LHCN-M2 (cell line): ENCODE measurements at regions not wholly inside any gene's neighbourhood (a gene's known extent, or its start where the extent isn't known, plus 50 kb on each side); places are given as distances from the start of the nearest gene placed in this dataset.

Source experiments
- DNase-seq: peaks from one replicate; pipeline ENCODE4 v3.0.0-alpha.2; 2012; ENCODE audit warnings: low read depth

DNA sequence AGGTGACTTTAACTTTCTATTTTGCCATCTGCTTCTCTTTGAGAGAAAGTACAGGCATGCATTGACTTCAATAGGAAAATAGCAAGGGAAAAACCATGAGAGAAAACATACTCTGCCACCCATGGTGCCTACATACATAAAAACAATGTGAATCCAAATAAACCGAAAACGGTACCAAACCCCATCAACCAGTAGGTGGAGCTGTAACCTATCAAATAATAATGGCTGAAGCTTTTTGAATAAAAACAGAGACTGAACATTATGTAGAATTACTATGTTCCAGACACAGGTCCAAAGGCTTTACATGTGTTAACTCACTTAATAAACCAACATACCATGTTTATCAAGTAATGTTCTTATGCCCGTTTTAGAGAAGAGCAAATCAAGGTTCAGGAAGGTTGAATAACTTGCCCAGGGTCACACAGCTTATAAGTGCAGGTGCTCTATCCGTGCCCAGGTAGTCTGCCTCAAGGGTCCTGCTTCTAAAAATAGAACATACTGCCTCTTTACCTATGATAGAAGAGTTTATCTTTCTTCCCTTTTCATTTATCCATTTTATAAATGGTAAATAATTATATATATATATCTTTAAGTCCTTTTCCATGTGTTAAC lies 293.9 kb upstream of the SYT4 start:
- DNase-seq = peak; percentile 50

DNA sequence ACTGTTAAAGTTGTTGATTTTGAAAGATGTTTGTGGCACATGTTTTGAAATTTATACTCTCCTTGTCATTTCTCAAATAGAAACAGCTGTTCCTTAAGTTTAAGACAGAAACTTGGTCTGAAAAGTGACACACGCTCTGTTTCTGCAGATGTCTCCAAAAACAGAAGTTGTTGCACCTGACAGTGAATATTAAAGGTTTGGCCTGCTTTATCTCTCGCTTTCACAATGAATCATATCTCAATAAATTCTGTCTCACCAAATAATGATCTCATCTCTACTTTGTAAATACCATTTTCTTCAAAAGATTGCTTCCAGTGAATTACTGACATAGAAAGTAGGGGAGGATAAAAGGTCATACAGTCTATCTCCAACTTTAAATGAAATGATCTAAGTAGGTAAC lies 294.9 kb upstream of the SYT4 start:
- DNase-seq = no peak

DNA sequence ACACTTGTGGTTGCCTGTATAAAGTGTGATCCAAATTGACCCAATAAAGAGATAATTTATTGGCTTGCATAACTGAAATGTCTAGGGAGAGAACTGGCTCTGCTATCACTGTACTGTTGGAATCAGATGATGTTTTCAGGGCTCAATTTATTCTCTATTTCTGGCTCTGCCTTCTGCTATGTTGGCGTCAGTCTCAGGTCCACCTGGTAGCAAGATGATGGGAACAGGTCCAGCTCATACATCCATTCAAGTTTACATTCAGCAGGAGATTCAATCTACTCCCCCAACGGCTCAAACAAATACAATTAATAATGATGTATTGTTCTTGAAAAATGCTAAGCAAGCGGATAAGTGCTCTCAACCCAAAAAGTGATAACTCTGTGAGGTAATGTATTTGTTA lies 297.7 kb upstream of the SYT4 start:
- no peak for DNase-seq

DNA sequence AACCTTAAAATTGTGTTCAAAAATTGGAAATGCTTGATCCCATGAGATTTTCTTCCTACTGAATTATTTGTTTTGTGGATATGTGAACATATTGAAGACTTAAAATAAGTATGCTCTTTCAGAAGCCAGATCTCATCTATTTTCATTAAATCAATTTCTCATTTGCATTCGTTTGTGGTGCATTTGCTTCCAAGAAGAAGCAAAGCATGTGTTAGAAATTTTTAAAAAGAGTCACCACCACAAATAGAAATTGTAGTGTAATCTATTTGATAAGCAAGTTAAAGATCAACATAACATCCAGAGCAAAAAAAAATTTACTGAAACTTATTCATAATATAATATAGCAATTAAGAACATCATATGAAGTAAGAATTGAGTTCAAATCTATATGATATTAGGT lies 300.9 kb upstream of the SYT4 start:
- no peak for DNase-seq

DNA sequence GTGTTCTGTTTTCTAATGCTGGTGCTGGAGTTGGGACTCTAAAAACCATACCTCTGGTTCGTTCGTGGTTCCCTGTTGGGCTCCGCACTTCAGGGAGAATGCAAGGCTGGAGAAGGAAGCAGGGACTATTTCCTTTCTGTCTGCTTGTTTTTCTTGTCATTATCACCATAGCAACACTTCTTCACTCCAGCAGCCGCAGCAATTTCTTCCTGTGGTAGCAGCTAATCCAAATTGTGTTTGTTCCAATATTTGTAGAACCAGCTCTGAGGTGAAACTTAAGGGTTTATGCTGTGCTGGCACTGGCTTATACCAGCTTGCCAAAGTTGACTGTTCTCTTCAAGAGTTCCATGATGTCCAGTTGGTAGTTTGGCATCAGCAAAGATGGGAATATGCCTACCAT lies 301.4 kb upstream of the SYT4 start:
- DNase-seq = peak; percentile 15

DNA sequence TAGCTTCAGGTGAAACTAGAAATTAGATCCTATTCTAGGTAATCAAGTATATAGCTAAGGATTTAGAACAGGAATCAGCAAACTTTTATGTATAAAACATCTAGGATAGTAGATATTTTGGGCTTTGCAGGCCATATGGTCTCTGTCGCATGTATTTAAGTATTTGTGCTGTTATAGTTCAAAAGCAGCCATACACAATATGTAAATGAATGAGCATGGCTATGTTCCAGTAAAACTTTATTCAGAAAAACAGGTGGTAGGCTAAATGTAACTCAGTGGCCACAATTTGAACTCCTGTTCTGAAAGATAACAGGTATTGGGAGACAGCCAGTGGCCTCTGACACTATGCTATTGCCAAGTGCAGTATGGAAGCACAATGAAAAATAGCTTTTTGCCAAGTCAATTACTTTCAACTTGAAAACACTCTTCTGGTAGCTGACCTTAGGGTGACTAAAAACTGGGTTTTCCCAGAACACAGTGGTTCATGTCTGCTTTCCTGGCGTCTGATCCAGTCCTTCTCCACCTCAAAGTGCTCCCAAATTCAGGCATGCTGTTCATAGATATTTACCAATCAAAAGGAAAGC lies 304.7 kb upstream of the SYT4 start:
- no peak for DNase-seq

DNA sequence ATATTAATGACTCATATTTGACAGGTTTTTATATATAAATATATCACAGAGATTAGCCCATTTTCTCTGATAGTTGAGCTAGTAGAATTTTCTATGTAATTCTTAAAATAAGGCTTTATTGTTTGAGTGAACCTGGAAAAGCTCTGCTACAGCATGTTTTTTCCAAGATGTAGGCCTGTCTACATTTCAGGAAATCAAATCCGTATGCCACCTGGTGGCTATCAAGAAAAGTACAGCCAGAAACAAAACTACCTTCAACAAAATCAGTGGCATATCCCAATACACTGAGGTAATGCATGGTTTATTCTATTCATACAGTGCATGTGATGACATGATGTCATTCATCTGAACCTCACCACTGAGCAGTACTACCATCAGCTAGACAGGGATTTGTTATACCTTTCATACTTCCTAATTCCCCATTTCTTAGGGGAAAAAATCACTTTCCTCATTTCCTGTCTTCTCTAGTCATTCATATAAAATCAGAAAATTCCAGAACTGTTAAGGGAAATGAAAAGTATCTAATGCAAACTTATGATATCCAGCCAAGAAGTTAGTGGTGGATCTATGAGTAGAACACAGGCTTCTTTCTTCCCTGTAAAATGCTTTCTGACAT lies 310.4 kb upstream of the SYT4 start:
- peak; percentile 22 for DNase-seq

DNA sequence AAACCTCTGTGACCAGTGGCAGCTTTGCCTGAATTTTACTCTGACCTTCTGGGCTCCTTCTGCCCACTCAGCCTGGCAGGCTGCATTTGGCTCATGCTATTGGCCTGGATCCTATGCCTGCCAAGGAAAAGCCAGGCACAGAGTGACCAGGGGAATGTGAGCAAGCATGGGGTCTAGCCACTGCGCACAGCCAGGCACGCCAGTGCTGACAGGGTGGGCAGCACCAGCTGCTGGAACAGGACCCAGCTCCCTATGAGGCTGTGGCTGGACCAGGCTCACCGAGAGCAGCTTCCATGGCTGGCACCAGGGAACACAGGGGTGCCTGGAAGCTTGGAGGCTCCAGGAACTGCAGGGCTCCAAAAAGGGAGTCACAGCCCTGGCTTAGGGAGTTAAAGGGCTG lies 311.5 kb upstream of the SYT4 start:
- no peak for DNase-seq

DNA sequence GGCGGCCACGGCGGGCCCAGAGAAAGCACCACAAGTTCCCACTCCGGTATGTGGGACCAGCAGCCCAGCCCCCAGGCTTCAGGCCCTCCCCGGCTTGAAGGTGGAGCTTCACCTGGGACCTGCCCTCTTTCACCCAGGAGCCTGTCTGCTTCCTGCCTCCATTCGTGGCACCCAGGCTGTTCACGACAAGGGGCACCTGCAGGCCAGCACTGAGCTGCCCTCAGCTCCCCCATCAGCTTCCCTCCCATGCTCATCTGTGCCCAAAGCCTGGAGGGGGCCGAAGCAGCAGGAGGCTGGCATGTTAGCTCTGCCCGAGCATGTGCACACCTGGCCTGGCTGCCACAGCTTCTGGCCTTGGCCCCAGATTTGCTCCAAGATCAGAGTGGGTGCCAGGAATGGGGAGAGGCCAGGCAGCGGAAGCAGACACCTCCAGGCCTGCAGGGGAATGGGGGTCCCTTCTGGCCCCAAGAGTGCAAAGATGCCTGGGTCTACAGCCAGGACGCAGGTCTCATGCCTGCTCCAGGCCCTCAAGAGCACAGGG lies 312.4 kb upstream of the SYT4 start:
- no peak for DNase-seq

DNA sequence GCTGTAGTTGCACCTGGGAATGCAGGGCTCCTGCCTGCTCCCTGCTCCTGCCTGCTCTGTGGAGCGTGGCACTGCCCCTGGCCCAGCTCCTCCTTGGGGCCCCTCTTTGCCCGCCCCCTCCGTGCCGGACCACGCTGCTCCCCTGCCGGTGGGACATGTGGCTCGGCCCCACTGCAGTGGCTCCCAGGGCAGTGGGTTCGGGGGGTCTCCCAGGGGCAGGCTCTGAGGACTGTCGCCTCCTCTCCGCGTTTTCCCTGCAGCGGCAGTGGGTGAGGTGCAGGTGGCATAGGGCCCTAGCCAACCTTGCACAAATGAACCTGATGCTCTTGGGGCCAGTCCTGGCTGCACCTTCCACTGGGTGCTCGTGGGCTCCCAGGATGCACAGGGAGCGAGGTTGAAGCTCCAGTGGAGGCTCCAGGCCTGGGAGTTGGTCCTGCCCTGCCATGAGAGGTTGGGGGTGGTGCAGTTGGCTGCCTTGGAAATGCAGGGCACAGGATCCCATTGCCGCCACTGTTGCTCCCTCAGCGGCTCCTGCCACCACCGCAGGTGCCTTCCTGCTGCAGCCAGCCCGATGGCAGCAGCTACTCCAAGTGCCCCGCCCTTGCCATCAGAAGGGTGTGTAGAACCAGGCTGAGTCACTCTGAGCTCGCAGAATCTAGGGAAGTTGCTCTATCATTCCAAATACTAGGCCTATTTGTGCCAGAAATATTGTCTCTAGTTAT lies 313.1 kb upstream of the SYT4 start:
- no peak for DNase-seq

DNA sequence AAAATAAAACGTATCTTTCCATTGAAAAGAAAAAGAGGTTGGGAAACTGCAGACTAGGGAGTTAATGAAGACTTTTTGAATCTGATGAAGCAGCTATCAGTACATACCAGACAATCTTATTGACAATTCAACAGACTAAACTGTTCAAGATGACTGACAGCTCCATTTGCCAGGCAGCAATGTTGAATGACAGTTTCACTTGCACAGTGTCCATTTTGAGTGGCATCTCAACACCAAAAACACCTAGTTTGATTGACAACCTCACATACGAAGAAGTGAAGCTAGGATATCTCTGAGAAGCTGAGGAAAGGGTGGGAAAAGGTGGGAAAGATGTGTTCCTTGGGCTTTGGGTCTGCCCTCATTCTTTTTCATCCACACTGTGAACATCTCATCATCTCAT lies 315.0 kb upstream of the SYT4 start:
- DNase-seq = no peak

DNA sequence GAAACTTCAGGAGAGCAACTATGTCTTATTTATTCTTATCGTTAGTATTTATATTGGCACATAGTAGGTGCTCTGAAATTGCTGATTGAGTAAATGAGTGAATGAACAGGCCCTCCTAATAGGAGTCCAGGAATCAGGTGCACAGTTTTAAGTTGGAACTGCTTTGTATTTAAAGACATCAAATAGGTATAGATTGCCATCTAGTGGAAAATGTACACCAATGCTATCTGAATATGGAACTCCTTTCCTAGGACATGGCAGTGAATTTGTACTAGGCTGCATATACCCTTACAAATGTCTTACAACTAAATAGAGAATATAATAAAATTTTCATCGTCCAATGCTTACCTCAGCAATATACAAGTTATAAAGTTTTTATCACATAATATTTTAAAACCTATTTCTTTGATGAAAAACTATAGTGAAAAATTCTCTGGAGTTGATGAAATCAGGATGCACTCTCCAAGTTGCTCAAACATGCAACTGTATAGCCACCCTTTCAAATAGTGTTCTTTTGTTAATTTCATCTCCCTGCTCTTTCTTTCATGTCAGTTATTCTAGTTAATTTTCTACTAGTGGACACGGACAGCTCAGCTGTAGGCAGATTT lies 318.9 kb upstream of the SYT4 start:
- DNase-seq = peak; percentile 29

DNA sequence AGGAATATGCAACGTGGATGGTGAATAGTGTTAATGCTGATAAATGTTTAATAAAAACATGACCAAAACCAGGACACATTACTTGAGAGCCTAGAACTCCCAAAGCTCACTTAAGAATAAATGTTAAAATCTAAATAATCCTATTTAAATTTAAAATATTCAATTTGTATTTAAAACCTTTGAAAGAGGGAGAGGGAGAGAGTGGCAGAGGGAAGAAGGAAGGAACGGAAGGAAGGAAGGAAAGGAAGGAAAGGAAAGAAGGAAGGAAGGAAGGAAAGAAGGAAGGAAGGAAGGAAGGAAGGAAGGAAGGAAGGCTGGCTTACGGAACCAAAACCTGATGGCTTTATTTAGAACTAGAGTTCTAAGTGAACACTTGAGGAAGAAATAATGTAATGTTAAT lies 324.1 kb upstream of the SYT4 start:
- no peak for DNase-seq

DNA sequence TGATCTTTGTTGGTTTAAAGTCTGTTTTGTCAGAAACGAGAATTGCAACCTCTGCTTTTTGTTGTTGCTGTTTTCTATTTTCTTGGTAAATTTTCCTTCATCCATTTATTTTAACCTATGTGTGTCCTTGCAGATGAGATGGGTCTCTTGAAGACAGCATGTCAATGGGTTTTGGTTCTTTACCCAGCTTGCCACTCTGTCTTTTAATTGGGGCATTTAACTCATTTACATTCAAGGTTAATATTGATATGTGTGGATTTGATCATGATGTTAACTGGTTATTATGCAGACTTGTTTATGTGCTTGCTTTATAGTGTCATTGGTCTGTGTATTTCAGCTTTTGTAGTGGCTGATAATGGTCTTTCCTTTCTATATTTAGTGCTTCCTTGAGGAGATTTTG lies 327.9 kb upstream of the SYT4 start:
- DNase-seq = no peak

DNA sequence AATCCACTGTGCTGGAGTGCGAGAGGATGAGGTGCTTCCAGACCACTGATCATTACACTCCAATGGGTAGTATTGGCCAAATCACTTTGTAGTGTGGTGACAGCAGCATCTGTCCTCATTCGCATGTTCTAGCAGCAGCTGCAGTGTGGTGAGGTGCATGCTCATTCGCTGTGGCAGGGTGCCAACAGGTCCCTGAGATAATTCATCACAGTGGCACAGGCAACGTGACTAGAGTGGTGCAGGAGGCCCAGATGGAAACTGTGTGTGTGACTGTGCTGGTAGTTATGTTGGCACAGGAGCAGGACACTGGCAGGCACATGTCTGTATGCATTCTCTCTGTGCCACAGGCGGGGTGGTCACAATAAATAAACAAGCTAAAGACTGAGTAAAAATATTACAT lies 329.5 kb upstream of the SYT4 start:
- peak; percentile 11 for DNase-seq

DNA sequence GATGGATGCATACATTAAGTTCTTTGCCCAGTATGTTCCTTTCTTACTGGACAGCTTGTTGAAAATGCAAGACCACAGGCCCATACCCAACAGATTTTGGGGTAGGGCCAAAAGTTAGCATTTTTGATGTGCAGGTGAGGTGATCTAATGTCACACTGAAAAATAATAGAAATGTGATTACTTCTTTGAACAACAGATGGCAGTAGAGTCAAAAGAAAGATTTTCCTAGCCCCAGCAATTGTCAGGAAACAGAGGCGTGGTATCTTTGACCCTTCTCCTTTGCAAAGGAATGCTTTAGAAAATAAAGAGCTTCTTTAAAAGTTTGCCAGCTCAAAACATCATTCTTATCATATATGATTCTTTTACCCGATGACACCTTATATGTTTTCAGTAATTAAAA lies 343.6 kb upstream of the SYT4 start:
- DNase-seq = peak; percentile 19

DNA sequence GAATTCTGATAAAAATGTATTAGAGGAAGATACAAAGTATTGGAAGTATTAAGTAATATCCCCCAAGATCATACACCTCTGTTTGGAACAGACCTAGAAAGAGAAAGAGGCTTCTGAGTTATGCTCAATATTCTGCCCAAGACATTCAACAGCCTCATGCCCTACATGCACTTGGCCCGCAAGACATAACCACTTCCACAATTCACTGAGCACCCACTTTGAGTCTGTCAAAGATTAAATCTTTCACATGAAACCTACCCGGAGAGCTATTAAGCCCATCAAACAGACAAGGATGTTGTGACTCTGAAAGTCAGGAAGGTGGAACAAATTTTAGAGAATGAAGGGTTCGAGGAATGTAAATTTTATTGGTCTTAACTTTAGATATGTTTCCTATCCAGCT lies 344.7 kb upstream of the SYT4 start:
- DNase-seq = no peak

DNA sequence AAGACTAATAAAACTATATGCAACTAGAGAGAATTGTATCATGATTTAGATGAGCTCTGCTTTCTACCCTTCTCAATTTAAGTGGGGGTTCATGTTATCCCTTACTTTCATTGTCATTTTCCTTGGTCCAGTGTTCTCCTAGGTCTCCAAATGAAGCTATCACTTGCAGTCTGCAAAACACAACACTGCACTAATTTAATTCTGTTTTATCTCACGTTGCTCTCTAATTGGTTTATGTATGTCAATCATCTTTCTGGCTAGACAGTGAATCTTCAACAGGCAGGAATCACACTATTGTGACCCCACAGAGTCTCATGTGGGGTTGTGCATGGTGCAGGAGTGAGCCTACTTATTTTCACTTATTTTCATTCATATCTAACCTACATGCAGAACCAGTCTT lies 348.3 kb upstream of the SYT4 start:
- no peak for DNase-seq

DNA sequence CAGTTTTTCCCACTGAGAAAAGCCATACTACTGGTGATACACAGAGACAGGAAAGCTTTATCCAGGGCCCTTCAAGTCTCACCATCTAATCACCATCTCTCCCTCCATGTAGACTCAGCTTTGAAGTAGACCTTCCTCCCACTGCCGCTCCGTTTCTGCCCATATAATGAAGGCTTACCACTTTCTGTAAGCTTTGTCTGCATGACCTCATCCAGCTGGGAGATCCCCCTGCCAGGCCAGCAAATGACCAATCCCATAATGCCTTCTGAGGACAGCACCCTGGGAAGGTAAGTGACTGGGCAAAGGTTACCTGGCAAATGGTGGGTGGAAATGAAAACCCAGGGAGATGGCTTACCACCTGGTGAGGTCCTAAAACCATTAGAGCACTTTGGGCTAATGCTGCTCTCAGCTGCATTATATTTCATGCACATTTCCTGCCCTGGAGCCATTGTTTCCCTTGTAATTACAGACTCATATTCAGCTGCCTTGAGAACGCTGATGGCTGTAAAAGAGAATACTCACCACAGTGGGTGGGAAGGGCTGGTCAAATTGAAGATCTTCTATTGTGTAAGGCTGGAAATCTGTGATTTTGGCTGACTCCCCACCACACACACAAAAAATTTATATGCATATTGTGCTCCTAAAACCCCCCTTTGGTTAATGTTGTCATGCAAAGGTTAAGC lies 350.7 kb upstream of the SYT4 start:
- no peak for DNase-seq

DNA sequence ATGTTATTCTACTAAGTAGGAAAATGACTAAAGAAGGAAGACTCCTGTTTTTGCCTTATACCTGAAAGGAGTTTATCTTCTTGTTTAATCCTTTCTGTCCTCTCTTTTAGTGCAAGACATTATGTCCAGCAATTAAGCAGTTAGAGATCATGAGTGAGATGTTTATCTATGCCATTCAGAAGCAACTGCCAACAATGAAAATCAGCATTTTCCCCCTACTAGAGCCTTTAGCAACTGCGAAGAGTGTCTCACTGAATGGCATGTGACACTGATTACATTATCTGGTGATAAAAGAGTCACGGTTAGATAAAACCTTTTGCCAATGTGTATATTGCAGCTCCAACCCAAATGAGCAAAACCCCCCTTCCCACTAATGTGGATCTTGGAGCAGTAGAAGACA lies 357.7 kb upstream of the SYT4 start:
- no peak for DNase-seq

DNA sequence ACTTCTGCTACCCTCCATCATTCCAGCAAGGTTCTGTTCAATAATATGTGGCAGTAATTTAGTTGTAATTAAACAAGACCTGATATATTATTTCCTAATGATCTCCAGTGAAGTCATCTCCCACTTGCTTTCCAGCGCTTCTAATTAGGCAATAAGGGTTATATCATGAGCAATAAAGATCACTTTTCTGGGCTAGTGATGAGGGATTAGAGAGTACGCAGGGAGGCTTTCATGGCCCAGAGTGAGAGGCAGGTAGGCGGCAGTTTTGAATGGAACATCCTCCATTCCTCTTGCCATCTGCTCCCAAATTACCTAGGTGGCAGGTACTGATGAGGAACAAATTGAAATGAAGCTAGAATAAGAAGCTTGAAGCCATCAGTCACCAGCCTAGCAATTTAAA lies 358.1 kb upstream of the SYT4 start:
- DNase-seq = no peak
